HG03196 (cell line): ENCODE measurements at regions not wholly inside any gene's neighbourhood (a gene's known extent, or its start where the extent isn't known, plus 50 kb on each side); places are given as distances from the start of the nearest gene placed in this dataset.

ENCODE experiments used
- ATAC-seq: cut with Tn5 transposase; IDR thresholded peaks from one replicate; pipeline ENCODE4 v1.9.1; 2021; ENCODE audit not compliant: unreplicated experiment

- ATAC-seq = no peak
These were observed 335.8 kb downstream of the EPHA7 start for GRCh38 chr6:93083337-93084230.

GRCh38 chr6:93081901-93082300 lies 337.5 kb downstream of the EPHA7 start:
- no peak for ATAC-seq

GRCh38 chr6:93079061-93079460 lies 340.3 kb downstream of the EPHA7 start:
- ATAC-seq = no peak

GRCh38 chr6:93073811-93074210 lies 345.5 kb downstream of the EPHA7 start:
- no peak for ATAC-seq

- ATAC-seq = no peak
These were observed 349.5 kb downstream of the EPHA7 start for GRCh38 chr6:93069856-93070255.

- ATAC-seq = no peak
These were observed 359.4 kb downstream of the EPHA7 start for GRCh38 chr6:93059911-93060310.

- no peak for ATAC-seq
These were observed 361.8 kb downstream of the EPHA7 start for GRCh38 chr6:93057584-93057983.

- ATAC-seq = no peak
These were observed 371.0 kb downstream of the EPHA7 start for GRCh38 chr6:93048381-93048780.

- no peak for ATAC-seq
These were observed 372.3 kb downstream of the EPHA7 start for GRCh38 chr6:93047033-93047432.

GRCh38 chr6:93045156-93045555 lies 374.2 kb downstream of the EPHA7 start:
- no peak for ATAC-seq

- ATAC-seq = no peak
These were observed 379.0 kb downstream of the EPHA7 start for GRCh38 chr6:93040375-93040774.

- no peak for ATAC-seq
These were observed 382.5 kb downstream of the EPHA7 start for GRCh38 chr6:93036835-93037234.

- no peak for ATAC-seq
These were observed 383.6 kb downstream of the EPHA7 start for GRCh38 chr6:93035756-93036155.

GRCh38 chr6:93021235-93021915 lies 398.0 kb downstream of the EPHA7 start:
- no peak for ATAC-seq

- no peak for ATAC-seq
These were observed 401.7 kb downstream of the EPHA7 start for GRCh38 chr6:93017626-93018025.

GRCh38 chr6:93017213-93017612 lies 402.1 kb downstream of the EPHA7 start:
- no peak for ATAC-seq

- ATAC-seq = no peak
These were observed 406.3 kb downstream of the EPHA7 start for GRCh38 chr6:93013054-93013453.

GRCh38 chr6:93008375-93008774 lies 411.0 kb downstream of the EPHA7 start:
- ATAC-seq = no peak

- no peak for ATAC-seq
These were observed 429.7 kb downstream of the EPHA7 start for GRCh38 chr6:92989656-92990055.

GRCh38 chr6:92979281-92979680 lies 440.1 kb downstream of the EPHA7 start:
- ATAC-seq = no peak

- peak; percentile 88 for ATAC-seq
These were observed 442.3 kb downstream of the EPHA7 start for GRCh38 chr6:92977018-92977417.

- no peak for ATAC-seq
These were observed 452.0 kb downstream of the EPHA7 start for GRCh38 chr6:92967362-92967761.
